ENCODE measurements at regions not wholly inside any gene's neighbourhood (a gene's known extent, or its start where the extent isn't known, plus 50 kb on each side); places are given as distances from the start of the nearest gene placed in this dataset.
"Not testable (repeated sequence)": the region's sequence is repeated elsewhere in the genome, so short reads cannot be mapped to it uniquely, and the experiment has no call there.

DNA sequence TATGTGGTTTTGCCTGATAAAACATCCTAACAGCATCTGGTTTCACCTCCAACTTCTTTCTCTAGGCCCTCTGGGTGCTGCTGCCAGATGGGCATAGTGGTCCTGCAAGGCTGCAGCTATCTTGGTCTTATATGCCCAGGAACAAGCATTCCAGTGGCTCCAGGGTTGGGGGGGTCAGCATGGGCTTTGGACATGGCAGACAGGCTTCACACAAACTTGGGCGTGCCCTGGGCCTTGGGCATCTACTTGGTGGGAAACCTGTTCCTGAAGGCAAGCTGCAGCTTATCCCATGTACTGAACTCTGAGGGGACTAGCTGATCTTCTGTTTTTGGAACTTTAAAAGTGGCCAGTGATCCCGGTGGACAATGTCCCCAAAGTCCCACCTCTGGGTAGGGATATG is 54.9 kb upstream of the ZNF678 start:
- no peak for DNase-seq

DNA sequence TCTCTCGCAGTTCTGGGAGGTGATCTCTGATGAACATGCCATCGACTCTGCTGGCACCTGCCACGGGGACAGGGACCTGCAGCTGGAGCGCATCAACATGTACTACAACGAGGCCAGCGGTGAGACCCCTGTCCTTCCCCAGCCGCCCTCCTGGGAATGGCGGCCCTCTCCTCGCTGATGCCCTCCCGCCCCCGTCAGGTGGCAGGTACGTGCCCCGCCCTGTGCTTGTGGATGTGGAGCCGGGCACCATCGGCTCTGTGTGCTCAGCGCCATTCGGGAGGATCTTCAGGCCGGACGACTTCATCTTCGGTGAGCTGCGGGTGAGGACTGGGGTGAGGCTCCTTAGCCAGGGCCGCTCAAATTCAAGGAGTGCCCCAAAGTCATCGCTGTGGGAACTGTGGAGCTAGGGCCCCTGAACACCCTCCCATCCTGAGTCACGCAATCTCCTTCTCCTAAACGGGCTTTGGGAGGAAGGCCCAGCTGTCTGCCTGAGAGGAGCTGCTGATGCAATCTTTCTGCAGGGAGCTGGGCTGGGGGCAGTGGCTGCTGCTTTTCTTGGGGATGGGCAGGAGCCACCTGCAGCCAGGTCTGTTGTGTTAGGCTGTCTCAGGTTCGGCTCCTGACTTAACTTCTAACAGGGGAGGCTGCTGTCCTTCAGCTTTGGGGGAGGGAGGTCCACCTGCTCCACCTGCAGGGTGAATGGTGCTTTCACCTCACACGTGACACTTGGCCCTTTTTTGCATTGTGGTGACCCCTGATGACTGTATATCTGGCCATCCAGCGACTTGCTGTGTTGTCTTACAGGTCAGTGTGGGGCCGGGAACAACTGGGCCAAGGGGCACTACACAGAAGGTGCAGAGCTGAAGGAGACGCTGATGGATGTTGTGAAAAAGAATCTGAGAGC is 56.6 kb upstream of the ZNF678 start:
- DNase-seq = not testable (repeated sequence)

DNA sequence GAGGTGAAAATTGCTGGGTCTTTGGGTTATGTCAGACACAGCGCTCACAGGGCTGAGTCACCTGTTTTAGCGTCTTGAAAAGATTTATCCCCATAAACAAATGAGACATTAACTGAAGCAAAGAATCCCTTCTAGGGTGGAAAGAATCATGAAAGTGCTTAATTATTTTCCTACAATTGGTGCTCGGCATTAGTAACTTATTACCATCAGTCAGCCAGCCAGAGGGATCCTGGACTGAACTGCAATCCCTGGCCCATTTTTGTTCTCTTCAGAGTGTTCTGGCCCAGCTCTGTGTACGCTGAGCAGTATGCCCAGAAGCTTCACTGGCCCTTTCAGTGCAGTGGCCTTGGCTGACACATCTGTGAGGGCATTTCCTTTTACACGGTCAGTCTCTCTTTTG is 67.3 kb upstream of the ZNF678 start:
- DNase-seq = not testable (repeated sequence)

DNA sequence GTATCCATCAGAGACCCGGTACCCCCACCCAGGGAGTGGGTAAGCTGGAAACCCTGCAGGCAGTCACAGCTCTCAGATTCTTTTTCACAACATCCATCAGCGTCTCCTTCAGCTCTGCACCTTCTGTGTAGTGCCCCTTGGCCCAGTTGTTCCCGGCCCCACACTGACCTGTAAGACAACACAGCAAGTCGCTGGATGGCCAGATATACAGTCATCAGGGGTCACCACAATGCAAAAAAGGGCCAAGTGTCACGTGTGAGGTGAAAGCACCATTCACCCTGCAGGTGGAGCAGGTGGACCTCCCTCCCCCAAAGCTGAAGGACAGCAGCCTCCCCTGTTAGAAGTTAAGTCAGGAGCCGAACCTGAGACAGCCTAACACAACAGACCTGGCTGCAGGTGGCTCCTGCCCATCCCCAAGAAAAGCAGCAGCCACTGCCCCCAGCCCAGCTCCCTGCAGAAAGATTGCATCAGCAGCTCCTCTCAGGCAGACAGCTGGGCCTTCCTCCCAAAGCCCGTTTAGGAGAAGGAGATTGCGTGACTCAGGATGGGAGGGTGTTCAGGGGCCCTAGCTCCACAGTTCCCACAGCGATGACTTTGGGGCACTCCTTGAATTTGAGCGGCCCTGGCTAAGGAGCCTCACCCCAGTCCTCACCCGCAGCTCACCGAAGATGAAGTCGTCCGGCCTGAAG is 69.3 kb upstream of the ZNF678 start:
- DNase-seq = not testable (repeated sequence)

DNA sequence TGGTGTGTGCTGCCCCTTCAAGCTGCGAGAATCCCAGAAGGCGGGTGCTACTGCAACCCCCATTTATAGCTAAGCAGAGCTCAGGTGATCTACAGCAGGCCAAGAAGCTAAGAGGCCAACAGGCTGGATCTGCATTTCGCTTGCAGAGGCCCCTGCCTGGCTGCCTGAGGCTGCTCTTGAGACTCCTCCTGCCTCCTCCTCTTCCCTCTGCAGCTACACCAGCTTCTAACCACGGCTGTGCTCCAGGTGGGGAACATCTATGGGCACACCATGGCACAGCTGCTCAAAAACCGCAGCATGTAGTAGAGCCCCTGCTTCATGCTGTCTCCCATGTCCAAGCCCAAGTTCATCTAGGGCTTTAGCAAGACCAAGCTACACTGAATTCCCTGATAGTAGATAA is 72.9 kb upstream of the ZNF678 start:
- DNase-seq = no peak

DNA sequence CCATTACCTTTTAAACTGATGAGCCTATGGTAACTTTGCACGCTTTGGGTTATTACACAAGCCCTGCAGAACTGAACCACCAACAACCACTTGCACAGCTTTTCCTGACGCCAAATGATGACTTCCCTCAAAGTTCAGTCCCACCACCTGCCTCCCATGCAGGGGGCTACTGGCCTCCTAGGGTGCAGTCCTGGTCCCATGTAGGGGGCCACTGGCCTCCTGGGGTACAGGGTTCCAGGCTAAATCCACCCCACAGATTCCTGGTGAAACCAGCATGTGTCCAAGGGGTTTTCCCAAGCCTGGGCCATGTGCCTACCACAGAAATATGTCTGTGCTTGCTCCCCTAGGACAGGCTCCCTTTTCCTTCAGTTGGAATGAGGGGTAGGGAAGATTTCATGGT is 73.4 kb upstream of the ZNF678 start:
- DNase-seq = no peak

DNA sequence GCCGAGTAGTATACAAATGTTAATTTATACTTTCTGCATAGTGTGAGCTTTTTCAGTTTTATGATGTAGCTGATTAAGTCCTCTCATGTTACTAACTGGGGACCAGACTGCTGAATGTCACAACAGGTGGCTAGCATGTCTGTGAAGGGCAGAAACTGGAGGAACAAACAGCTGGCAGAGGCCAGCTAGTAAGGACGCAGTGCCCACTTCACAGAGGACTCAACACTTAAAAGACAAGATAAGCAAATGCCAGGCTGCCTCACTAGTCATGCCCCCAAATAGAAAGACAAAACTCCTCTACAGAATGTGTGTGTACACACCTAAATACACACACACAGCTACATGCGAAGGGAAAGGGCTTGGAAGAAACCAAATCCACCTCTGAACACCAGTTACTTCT is 73.8 kb upstream of the ZNF678 start:
- no peak for DNase-seq

DNA sequence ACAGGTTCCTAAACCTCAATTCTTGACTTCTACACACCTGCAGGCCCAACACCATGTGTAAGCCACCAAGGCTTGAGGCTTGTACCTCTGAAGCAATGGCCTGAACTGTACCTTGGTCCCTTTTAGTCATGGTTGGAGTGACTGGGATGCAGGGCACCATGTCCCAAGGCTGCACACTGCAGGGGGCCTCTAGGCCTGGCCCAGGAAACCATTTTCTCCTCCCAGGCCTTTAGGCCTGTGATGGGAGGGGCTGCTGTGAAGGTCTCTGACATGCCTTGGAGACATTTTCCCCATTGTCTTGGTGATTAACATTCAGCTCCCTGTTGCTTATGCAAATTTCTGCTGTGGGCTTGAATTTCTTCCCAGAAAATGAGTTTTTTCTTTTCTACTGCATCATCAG is 75.8 kb upstream of the ZNF678 start:
- no peak for DNase-seq

DNA sequence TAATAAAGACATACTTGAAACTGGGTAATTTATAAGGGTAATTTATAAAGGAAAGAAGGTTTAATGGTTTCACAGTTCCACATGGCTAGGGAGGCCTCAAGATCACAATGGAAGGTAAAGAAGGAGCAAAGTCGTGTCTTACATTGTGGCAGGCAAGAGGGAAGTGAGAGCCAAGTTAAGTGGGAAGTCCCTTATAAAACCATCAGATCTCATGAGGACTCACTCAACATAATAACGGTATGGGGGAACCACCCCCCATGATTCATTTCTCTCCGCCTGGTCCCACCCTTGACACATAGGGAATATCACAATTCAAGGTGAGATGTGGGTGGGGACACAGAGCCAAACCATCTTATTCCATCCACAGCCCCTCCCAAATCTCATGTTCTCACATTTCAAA is 76.8 kb upstream of the ZNF678 start:
- DNase-seq = no peak

DNA sequence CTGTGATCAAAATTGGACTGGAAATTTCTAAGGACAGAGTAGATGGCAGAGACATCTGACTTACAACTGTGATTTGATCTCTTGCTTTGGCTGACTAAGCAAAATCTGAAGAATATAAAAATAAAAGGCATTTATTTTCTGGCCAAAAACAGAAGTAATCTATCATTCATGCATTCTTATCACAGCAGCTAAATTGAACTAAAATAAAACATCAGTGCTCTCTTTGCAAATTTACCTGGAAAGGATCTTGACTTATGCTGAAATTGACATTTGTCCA is 81.4 kb upstream of the ZNF678 start:
- no peak for DNase-seq

DNA sequence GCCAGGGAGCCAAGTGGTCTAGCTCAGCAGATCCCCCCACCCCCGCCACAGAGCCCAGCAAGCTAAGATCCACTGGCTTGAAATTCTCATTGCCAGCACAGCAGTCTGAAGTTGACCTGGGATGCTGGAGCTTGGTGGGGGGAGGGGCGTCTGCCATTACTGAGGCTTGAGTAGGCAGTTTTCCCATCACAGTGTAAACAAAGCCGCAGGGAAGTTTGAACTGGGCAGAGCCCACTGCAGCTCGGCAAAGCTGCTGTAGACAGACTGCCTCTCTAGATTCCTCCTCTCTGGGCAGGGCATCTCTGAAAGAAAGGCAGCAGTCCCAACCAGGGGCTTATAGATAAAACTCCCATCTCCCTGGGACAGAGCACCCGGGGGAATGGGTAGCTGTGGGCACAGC is 89.3 kb upstream of the ZNF678 start:
- DNase-seq = not testable (repeated sequence)

DNA sequence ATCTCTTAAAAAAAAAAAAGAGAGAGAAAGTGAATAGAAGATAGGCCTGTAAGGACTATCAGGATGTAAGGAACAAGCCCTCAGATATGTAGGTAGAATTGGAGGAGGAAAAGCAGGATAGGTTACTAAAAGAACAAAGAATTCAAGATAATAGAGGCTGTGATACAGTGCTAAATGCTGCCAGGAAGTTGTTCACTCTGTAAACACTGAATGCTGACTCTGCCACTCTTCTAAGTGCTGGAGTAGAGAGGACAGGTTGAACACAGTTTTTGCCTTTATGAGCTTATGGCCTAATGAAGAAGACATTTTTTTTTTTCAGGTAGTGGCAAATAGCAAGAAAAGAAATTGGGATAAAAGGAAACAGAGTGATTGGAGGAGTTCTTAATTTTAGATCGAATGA is 90.6 kb upstream of the ZNF678 start:
- DNase-seq = no peak

DNA sequence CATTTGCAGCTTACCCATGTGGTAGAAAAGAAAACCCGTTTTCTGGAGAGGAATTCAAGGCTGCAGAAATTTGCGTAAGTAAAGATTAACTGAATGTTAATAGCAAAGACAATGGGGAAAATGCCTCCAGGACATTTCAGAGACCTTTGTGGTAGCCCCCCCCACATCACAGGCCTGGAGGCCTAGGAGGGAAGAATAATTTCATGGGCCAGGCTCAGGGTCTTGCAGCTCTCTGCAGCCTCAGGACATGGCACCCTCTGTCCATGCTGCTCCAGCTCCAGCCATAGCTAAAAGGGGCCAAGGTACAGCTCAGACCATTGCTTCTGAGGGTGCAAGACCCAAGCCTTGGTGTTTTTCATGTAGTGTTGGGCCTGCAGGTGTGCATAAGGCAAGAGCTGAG is 92.7 kb upstream of the ZNF678 start:
- no peak for DNase-seq

DNA sequence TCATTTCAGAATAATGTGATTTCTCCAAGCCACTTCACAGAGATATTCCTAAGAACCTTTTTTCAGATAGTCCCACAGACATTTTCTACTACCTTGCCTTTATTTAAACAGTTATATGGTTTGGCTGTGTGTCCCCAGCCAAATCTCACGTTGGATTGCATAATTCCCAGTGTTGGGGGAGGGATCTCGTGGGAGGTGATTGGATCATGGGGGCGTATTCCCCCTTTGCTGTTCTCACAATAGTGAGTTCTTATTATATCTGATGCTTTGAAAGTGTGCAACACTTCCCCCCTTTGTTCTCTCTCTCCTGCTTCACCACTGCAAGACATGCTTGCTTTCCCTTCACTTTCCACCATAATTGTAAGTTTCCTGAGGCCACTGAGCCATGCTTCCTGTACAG is 93.6 kb upstream of the ZNF678 start:
- DNase-seq = no peak

DNA sequence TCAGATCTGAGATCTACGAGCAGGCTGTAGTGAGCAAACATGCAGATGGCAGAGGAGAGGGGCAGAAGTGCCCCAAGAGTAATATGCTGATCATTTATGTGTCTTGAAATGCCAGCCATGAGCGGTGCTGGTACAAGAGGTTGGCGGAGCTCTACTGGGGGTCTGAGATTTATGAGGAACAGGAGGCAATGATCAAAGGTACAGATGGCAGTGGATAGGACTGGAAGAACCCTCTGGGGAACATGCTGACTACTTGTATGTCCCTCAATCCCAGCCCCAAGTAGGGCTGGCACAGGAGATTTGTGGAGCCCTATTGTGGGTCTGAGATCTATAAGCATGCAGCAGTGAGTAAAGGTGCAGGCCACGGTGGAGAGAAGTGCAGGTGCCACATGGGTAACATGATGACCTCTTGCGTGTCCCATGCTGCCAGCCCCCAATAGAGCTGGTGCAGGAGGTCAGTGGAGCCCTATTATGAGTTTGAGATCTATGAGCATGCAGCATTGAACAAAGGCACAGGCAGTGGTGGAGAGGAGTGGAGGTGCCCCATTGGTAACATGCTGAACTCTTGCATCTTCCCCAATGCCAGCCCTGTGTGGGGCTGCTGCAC is 97.2 kb upstream of the ZNF678 start:
- DNase-seq = no peak

DNA sequence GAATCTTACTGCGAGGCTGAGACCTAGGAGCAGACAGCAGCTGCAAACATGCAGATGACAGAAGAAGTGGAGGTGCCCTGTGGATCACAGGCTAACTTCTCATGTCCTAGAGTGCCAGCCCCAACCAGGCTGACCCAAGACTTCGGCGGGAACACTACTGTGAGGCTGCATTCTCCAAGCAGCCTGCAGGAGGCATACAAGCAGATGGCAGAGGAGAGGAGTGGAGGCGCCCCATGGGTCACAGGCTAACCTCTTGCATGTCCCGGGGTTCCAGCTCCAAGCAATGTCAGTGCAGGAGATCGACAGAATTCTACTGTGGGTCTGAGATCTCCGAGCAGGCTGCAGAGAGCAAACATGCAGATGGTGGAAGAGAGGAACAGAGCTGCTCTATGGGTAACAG is 98.1 kb upstream of the ZNF678 start:
- no peak for DNase-seq

DNA sequence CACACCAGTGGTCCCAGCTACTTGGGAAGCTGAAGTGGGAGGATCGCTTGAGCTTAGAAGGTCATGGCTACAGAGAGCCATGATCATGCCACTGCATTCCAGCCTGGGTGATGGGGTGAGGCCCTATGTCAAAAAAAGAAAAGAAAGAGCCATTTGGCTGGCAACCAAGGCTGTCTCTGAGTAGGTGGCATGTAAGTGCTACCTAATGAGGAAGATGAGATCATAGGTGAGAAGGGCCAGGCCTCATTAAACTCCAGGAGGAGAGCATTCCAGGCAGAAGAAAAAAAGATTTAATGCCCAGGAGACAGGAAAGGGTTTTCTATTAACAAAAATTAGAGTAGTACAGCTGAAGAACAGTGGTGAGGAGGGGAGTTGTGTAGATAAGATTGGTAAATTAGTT is 103.4 kb upstream of the ZNF678 start:
- no peak for DNase-seq

DNA sequence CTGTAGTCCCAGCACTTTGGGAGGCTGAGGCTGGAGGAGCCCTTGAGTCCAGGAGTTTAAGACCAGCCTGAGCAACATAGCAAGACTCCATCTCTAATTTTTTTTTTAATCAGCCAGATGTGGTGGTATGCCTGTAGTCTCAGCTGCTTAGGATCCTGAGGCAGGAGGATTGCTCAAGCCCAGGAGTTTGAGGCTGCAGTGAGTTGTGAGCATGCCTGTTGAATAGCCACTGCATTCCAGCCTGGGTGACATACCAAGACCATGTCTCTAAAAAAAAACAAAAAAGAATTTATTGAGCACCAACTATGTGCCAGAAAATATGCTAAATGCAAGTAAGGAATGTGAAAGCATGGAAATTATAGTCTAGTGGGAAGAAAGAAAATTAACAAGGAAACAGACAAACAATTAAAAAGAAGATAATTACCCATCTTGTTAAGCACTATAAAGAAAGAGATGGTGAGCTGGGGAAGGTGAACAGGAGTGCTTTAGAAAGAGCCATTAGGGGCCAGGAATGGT is 104.0 kb upstream of the ZNF678 start:
- peak; percentile 52 for DNase-seq

DNA sequence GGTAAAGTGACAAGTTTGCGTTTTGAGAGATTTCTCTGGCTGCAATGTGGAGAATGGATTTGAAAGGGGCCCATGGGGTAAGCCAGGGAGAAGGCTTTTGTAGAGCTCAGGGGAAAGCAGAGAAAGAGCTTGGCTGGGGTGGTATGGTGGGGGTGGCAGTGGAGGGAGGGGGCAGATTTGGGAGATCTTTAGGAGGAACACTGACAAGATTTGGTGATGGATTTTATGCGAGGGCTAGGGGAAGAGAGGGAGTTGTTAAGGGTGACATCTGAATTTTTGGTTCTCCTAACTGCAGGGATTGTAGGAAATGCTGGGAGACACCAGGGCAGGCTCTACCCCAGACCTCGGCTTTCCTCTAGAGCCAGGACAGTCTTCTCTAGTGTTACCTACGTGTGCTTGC is 108.7 kb upstream of the ZNF678 start:
- DNase-seq = no peak

DNA sequence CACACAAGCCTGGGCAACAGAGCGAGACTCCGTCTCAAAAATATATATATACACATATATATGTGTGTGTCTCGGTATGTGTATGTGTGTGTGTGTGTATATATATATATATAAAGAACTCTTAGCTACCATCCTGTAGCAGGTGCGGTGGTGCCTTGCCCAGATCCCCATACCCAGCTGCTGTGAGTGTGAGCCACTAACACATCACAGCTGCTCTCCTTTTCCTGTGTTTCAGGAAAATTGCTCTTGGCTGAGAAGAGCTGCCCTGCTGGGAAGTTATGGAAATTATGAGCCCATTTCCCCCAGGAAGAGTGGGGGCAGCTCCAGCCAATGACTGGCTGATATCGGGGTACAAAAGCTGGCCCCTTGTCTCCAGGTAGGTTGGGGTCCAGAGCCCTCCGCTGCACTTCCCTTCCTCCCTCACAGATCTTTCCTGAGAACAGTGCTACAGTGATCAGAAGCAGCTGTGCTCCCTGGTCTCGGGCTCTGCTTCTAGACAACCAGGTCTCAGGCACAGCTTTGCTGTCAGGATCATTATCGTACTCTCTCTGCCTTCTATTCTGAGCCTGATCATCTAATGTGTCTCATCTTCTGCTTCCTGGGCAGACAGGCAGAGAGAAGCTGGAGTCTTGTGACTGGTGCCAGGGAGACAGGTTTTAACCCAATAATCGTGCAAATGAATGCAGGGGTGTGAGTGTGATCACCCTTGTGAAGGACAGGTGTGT is 109.6 kb upstream of the ZNF678 start:
- no peak for DNase-seq

DNA sequence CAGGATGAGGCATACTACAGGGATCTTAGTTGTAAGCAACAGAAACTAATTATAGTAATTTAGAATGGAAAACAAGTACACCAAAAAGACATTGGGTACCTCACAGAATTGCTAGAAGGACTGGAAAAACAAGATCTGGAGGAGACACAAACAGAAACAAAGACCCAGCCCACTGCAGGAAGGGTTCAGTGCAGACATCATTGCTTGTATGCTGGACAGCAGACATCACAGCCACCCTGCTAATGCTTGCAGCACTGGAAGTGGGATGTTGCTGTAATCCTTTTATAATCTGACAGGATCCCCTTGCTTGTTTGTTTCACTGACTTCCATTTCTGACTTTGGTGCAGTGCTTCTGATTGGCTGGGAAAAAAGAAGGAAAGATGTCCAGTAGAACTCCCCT is 111.4 kb upstream of the ZNF678 start:
- DNase-seq = no peak

DNA sequence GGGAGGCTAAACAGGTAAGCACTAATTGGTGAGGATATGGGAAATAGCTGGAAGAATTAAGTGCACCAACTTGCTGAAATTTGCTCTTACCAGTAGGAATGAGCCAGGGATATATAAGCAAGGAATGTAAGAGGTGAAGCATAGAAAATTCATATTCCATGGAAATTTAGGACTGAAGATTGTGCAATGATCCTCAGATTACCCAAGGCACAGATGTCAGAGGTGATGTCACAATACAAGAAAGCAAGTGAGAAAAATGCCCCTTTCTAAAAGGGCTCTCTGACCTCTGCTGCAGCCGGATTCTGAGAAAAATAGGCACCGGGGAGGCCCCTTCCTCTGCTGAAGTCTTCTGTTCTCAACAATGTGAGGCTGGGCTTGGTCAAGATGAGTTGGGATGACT is 112.3 kb upstream of the ZNF678 start:
- no peak for DNase-seq

DNA sequence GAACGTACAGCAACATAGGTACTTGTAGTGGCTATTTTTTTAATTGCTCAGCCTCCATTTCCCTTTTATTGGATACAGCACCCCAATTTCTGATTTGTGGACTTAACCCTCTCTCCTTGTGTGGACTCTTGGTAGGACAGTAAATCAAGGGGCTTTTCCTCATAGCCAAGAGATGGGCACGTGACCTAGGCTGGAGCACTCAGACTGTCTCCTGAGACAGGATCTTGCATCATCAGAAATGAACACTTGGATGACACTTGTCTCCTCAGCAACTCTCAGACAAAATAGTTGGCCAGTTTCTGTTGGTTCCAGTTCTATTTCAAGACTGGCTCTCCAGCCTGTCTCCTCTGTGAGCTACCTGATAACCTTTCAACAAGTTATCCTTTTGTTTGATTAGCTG is 112.9 kb upstream of the ZNF678 start:
- no peak for DNase-seq
